Choroid plexus epithelial cell (primary cell): ENCODE measurements at regions not wholly inside any gene's neighbourhood (a gene's known extent, or its start where the extent isn't known, plus 50 kb on each side); places are given as distances from the start of the nearest gene placed in this dataset.

ENCODE experiments used
- DNase-seq: peaks from one replicate; pipeline ENCODE4 v3.0.0-alpha.2; 2010; ENCODE audit warnings: low read depth
- H3K4me3 ChIP-seq: 2 replicates; pipeline ENCODE4 v1.5.1; 2011; ENCODE audit warnings: low read depth, mild to moderate bottlenecking, control low read depth, low read length, moderate library complexity
- TF ChIP-seq, protein P1 (sequence below): conservative IDR thresholded peaks from 2 replicates; pipeline ENCODE4 v1.5.1; 2011; ENCODE audit warnings: low read depth, mild to moderate bottlenecking, control low read depth, inconsistent platforms, low read length, moderate library complexity

- TF ChIP-seq, protein P1, sequence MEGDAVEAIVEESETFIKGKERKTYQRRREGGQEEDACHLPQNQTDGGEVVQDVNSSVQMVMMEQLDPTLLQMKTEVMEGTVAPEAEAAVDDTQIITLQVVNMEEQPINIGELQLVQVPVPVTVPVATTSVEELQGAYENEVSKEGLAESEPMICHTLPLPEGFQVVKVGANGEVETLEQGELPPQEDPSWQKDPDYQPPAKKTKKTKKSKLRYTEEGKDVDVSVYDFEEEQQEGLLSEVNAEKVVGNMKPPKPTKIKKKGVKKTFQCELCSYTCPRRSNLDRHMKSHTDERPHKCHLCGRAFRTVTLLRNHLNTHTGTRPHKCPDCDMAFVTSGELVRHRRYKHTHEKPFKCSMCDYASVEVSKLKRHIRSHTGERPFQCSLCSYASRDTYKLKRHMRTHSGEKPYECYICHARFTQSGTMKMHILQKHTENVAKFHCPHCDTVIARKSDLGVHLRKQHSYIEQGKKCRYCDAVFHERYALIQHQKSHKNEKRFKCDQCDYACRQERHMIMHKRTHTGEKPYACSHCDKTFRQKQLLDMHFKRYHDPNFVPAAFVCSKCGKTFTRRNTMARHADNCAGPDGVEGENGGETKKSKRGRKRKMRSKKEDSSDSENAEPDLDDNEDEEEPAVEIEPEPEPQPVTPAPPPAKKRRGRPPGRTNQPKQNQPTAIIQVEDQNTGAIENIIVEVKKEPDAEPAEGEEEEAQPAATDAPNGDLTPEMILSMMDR = no peak
- no peak for DNase-seq
These were observed 257.2 kb downstream of the YTHDC2 start for GRCh38 chr5:113770648-113771047.

GRCh38 chr5:113771483-113771882 is 258.0 kb downstream of the YTHDC2 start:
- no peak for DNase-seq
- H3K4me3 ChIP-seq = no peak overlapping the region
- TF ChIP-seq, protein P1 = no peak

More at GRCh38 chr5:113770648-113771047, 257.2 kb downstream of the YTHDC2 start:
- no peak overlapping the region for H3K4me3 ChIP-seq

GRCh38 chr5:113776168-113776567 is 262.7 kb downstream of the YTHDC2 start:
- no peak overlapping the region for H3K4me3 ChIP-seq
- DNase-seq = no peak
- TF ChIP-seq, protein P1 = no peak

DNA sequence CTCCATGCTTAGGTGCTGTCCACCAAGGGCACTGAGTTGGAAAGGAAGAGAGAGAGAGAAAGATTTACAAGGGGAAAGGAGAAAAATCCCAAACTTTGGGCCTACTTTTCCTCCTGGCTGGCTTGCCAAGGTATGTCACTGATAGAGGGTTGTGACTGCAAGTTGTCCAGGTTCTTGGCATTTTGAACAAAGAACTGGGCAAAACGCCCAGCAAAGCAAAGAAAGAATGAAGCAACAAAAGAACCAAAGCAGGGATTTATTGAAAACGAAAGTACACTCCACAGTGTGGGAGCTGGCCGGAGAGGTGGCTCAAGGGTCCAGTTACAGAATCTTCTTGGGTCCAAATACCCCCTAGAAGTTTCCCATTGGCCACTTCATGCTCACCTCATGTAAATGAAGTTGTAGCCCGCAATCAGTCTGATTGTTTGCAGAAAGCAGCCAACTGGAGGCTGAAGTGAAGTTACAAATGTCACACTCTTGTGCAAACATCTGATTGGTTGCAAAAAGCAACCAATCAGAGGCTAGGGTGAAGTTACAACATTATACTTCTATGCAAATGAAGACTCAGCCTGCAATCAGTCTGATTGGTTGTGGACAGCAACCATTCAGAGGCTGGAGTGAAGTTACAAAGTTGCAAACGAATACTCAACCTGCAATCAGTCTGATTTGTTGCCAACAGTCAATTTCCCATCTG is 263.5 kb downstream of the YTHDC2 start:
- H3K4me3 ChIP-seq = no peak overlapping the region
- TF ChIP-seq, protein P1 = no peak
- DNase-seq = peak; percentile 2

DNA sequence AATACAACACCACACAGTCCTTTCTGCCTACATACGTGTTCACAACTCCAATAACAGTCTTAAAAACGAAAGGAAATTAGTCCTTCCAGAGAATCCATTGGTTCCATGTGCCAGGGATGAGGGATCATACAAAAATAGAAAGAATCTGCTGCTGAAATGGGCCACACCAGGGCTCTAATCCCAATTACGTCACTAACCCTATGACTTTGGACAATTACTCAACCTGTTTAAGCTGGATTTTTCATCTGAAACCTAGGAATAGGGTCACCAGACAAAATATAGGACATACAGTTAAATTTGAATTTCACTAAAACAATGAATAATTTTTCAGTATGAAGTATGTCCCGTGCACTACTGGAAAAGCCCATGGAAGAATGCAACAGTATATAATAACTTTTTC is 264.7 kb downstream of the YTHDC2 start:
- TF ChIP-seq, protein P1 = no peak
- H3K4me3 ChIP-seq = no peak overlapping the region

GRCh38 chr5:113788141-113788655 is 274.7 kb downstream of the YTHDC2 start:
- H3K4me3 ChIP-seq = no peak overlapping the region
- TF ChIP-seq, protein P1 = no peak
- DNase-seq = no peak

More for the DNA sequence above, 264.7 kb downstream of the YTHDC2 start:
- DNase-seq = no peak

- TF ChIP-seq, protein P1 = no peak
- H3K4me3 ChIP-seq = no peak overlapping the region
- DNase-seq = no peak
These were observed 276.3 kb downstream of the YTHDC2 start for GRCh38 chr5:113789769-113790168.
